ENCODE measurements at regions not wholly inside any gene's neighbourhood (a gene's known extent, or its start where the extent isn't known, plus 50 kb on each side); places are given as distances from the start of the nearest gene placed in this dataset.

GRCh38 chr11:13120691-13121090 lies 111.6 kb downstream of the RASSF10 start:
- no peak for TF ChIP-seq RNF2 (IDR thresholded peaks at IDR 0.05; ENCODE audit: borderline replicate concordance, low read depth, low read length, missing control alignments, poor library complexity, severe bottlenecking)
- TF ChIP-seq CBX5 (IDR thresholded peaks at IDR 0.05; ENCODE audit: low read depth, low read length): no peak
- no peak for TF ChIP-seq TBP (IDR thresholded peaks at IDR 0.05; ENCODE audit: low read depth, low read length)
- TF ChIP-seq SUZ12 (IDR thresholded peaks at IDR 0.05; ENCODE audit: low read length): no peak
- no peak for TF ChIP-seq SP1 (IDR thresholded peaks at IDR 0.05; ENCODE audit: low read depth, low read length)
- no peak for TF ChIP-seq KDM5A (IDR thresholded peaks at IDR 0.05; ENCODE audit: low read length)
- TF ChIP-seq KDM4A (IDR thresholded peaks at IDR 0.05; ENCODE audit: low read depth, low read length, severe bottlenecking): no peak
- no peak for TF ChIP-seq MAX (IDR thresholded peaks at IDR 0.05)
- TF ChIP-seq RXRA (IDR thresholded peaks at IDR 0.05; ENCODE audit: insufficient read depth, low read depth, low read length): no peak
- TF ChIP-seq BCL11A (IDR thresholded peaks at IDR 0.05; ENCODE audit: low read depth in 2 of 2, low read length in 2 of 2): no peak
- no peak for TF ChIP-seq YY1 (IDR thresholded peaks at IDR 0.05; ENCODE audit: low read depth, low read length)
- TF ChIP-seq BRCA1 (IDR thresholded peaks at IDR 0.05; ENCODE audit: low read depth, low read length): no peak
- no peak for TF ChIP-seq ZNF274 (IDR thresholded peaks at IDR 0.05; ENCODE audit: borderline replicate concordance, extremely low read depth, low read length)
- peaks cover 0 to 6% (median 0%) of the 10 kb centered on the region in 4 experiments; a peak in 1 of 7 replicates for H3K4me1 ChIP-seq (replicated peaks in 1 of 4; ENCODE audit: control insufficient read depth in 3 of 4, insufficient read depth in 4 of 4, low read length in 3 of 4)
- no peak overlapping the region for H3K4ac ChIP-seq (replicated peaks; ENCODE audit: insufficient read length, low read depth, low read length)
- H3K36me3 ChIP-seq (ENCODE audit: control insufficient read depth in 2 of 4, insufficient read depth in 4 of 4, low read length in 3 of 4): no peaks in the 10 kb centered on the region
- no peak overlapping the region for H3K27ac ChIP-seq (ENCODE audit: low read depth, low read length)
- WGBS, 2 experiments (ENCODE audit: extremely low coverage in 1 of 2, insufficient coverage in 1 of 2, insufficient read length in 1 of 2, insufficient replicate concordance in 2 of 2, low coverage in 1 of 2, low lambda C conversion rate in 2 of 2, missing lambda C conversion rate in 1 of 2): 47% methylated on average over 3 of the region's 3 CpGs; no CpG with 5 or more reads in 1 of the 2 experiments
- H4K5ac ChIP-seq (ENCODE audit: insufficient read length, low read depth, low read length): no peak overlapping the region
- H4K91ac ChIP-seq (replicated peaks; ENCODE audit: insufficient read length, low read length): no peak overlapping the region
- no peaks in the 10 kb centered on the region for H4K20me1 ChIP-seq (replicated peaks in 1 of 2; ENCODE audit: control insufficient read depth in 1 of 2, insufficient read depth in 2 of 2, low read length in 2 of 2)
- POLR2A ChIA-PET (ENCODE audit: partially characterized antibody): interaction anchor here (1.8 kb wide), 1 partner anchor 15 kb away, joined by 6 read pairs; no protein-coding TSS in a partner anchor
- H2BK5ac ChIP-seq (ENCODE audit: low read depth, low read length): no peak overlapping the region
- H3K23ac ChIP-seq (ENCODE audit: insufficient read length): no peak overlapping the region
- FAIRE-seq: no peak
- H2BK15ac ChIP-seq (ENCODE audit: low read length): no peak overlapping the region
- H3K23me2 ChIP-seq (ENCODE audit: low read depth, low read length): no peaks in the 10 kb centered on the region
- no peak overlapping the region for H3K14ac ChIP-seq (ENCODE audit: insufficient read length)
- H2AFZ ChIP-seq (ENCODE audit: low read length): no peak overlapping the region
- no peak overlapping the region for H3K56ac ChIP-seq (replicated peaks; ENCODE audit: insufficient read length, low read depth, low read length)
- no peak for DNase-seq (ENCODE audit: low read depth in 1 of 2, low spot score in 2 of 2)
- H4K8ac ChIP-seq (ENCODE audit: extremely low read depth, insufficient read depth, low read length): no peak overlapping the region
- H3K79me1 ChIP-seq (ENCODE audit: low read depth, low read length): no peaks in the 10 kb centered on the region
- H2BK120ac ChIP-seq (replicated peaks; ENCODE audit: low read depth, low read length): no peak overlapping the region
- H3K27me3 ChIP-seq (replicated peaks in 1 of 4; ENCODE audit: control insufficient read depth in 3 of 4, extremely low read depth in 1 of 4, insufficient read depth in 3 of 4, low read length in 3 of 4): no peaks in the 10 kb centered on the region
- H2BK12ac ChIP-seq (ENCODE audit: low read depth, low read length): no peak overlapping the region
- no peak overlapping the region for H3K9ac ChIP-seq (replicated peaks in 1 of 4; ENCODE audit: extremely low read depth in 1 of 4, low read depth in 3 of 4, low read length in 3 of 4)
- no peak overlapping the region for H3K4me2 ChIP-seq (ENCODE audit: insufficient read depth in 1 of 2, low read depth in 2 of 2, low read length in 2 of 2)
- peaks cover 5 to 11% of the 10 kb centered on the region in 2 experiments; a peak in 3 of 4 replicates for H3K9me3 ChIP-seq (ENCODE audit: insufficient read depth in 2 of 2, low read depth in 1 of 2, low read length in 1 of 2)
- no peak overlapping the region for H3K18ac ChIP-seq (ENCODE audit: extremely low read depth, low read length)
- H2AK5ac ChIP-seq (ENCODE audit: low read depth, low read length): no peak overlapping the region
- H2BK20ac ChIP-seq (ENCODE audit: low read length): no peak overlapping the region
- no peaks in the 10 kb centered on the region for H3K79me2 ChIP-seq (ENCODE audit: control insufficient read depth in 1 of 2, insufficient read depth in 2 of 2, low read length in 2 of 2)
- CTCF ChIA-PET (ENCODE audit: partially characterized antibody): interaction anchor here (0.6 to 2.1 kb wide), 10 partner anchors 15 to 224 kb away, joined by 3 to 7 read pairs (median 3); no protein-coding TSS in a partner anchor
- no peak overlapping the region for H3K4me3 ChIP-seq (ENCODE audit: extremely low read depth in 1 of 4, insufficient read depth in 2 of 4, low read depth in 3 of 4, low read length in 4 of 4)
